ENCODE measurements at regions not wholly inside any gene's neighbourhood (a gene's known extent, or its start where the extent isn't known, plus 50 kb on each side); places are given as distances from the start of the nearest gene placed in this dataset.

- Histone ChIP-seq H3K36me3 (ENCODE audit: control insufficient read depth, insufficient read depth, low read length) (no peaks in the 10 kb centered on the region), H2BK5ac (ENCODE audit: low read depth, low read length, poor library complexity, severe bottlenecking) (no peak overlapping the region), H3K4ac (ENCODE audit: low read depth, low read length) (no peak overlapping the region), H2BK20ac (ENCODE audit: low read depth, low read length) (no peak overlapping the region), H3K9me3 (ENCODE audit: control insufficient read depth, insufficient read depth, low read length) (no peaks in the 10 kb centered on the region), H3K27me3 (ENCODE audit: control insufficient read depth, insufficient read depth, low read length) (no peaks in the 10 kb centered on the region), H3K9me1 (ENCODE audit: insufficient read depth, low read length) (no peaks in the 10 kb centered on the region), H3K18ac (ENCODE audit: low read depth, low read length) (no peak overlapping the region), H2BK15ac (ENCODE audit: low read depth, low read length) (no peak overlapping the region), H2AK5ac (ENCODE audit: low read depth, low read length) (no peak overlapping the region), H4K20me1 (ENCODE audit: insufficient read depth, low read length) (no peaks in the 10 kb centered on the region), H3K56ac (ENCODE audit: extremely low read depth, insufficient read depth, low read length) (no peak overlapping the region), H3K9ac (ENCODE audit: low read depth, low read length) (no peak overlapping the region), H3K4me2 (ENCODE audit: low read depth, low read length) (no peak overlapping the region), H2AFZ (replicated peaks; ENCODE audit: low read length, poor library complexity) (no peak overlapping the region), H4K5ac (ENCODE audit: low read depth, low read length) (no peak overlapping the region), H3K23ac (ENCODE audit: low read depth, low read length) (no peak overlapping the region), H3K79me1 (ENCODE audit: low read depth in 1 of 2, low read length in 2 of 2) (no peaks in the 10 kb centered on the region), H3K4me1 (ENCODE audit: control insufficient read depth, insufficient read depth, low read length) (no peaks in the 10 kb centered on the region), H3K14ac (replicated peaks; ENCODE audit: low read depth, low read length) (no peak overlapping the region), H3K4me3 (ENCODE audit: insufficient read depth, low read depth, low read length) (no peak overlapping the region), H2BK120ac (ENCODE audit: low read depth, low read length) (no peak overlapping the region), H4K8ac (ENCODE audit: low read depth in 2 of 2, low read length in 2 of 2) (no peak overlapping the region), H3K27ac (ENCODE audit: insufficient read depth, low read length) (no peak overlapping the region), H4K91ac (ENCODE audit: insufficient read depth, low read depth, low read length) (no peak overlapping the region), H2AK9ac (replicated peaks; ENCODE audit: low read depth, low read length, poor library complexity) (no peak overlapping the region)
- ChIA-PET CTCF (no interaction called here), POLR2A (ENCODE audit: unreplicated experiment) (no interaction called here)
- intact Hi-C loops (cut with micrococcal nuclease) = no loop called here
- DNase-seq (no peak), ATAC-seq (ENCODE audit: low read depth) (no peak)
- BruUV-seq (replicated peaks) = no TSS peak
- WGBS, 2 experiments (ENCODE audit: extremely low coverage in 2 of 2, insufficient read length in 1 of 2) = no CpG with 5 or more reads among the region's 3 CpGs
- in situ Hi-C loops (cut with MboI; ENCODE audit: low sequenced_read_pairs) = no loop called here
- TF ChIP-seq ELK1 (IDR thresholded peaks at IDR 0.05; ENCODE audit: borderline replicate concordance, low read depth, low read length) (no peak), MAZ (IDR thresholded peaks at IDR 0.05; ENCODE audit: borderline replicate concordance, low read depth, low read length) (no peak), SMC3 (IDR thresholded peaks at IDR 0.05; ENCODE audit: low read depth, low read length) (no peak), RCOR1 (IDR thresholded peaks at IDR 0.05; ENCODE audit: insufficient replicate concordance, low read length) (no peak), USF2 (IDR thresholded peaks at IDR 0.05; ENCODE audit: low read depth, low read length) (no peak), CEBPB (IDR thresholded peaks at IDR 0.05; ENCODE audit: low read depth, low read length) (no peak)
- dilution Hi-C loops (cut with HindIII; ENCODE audit: low sequenced_read_pairs, unreplicated experiment) = no loop called here
Measured at GRCh38 chr12:19591951-19592350, 152.7 kb downstream of the AEBP2 start.
